D341Med (cell line): ENCODE measurements at regions not wholly inside any gene's neighbourhood (a gene's known extent, or its start where the extent isn't known, plus 50 kb on each side); places are given as distances from the start of the nearest gene placed in this dataset.
"Not testable (repeated sequence)": the region's sequence is repeated elsewhere in the genome, so short reads cannot be mapped to it uniquely, and the experiment has no call there.

Source experiments
- DNase-seq: peaks from one replicate; pipeline ENCODE4 v3.0.0; 2012; ENCODE audit warnings: low spot score

GRCh38 chr22:48507595-48508350 lies 1319.9 kb downstream of the BRD1 start:
- no peak for DNase-seq

- DNase-seq: no peak
These were observed 1320.5 kb downstream of the BRD1 start for GRCh38 chr22:48507171-48507570.

GRCh38 chr22:48506506-48507145 lies 1321.0 kb downstream of the BRD1 start:
- no peak for DNase-seq

- no peak for DNase-seq
These were observed 1321.8 kb downstream of the BRD1 start for GRCh38 chr22:48505891-48506290.

GRCh38 chr22:48504519-48505140 lies 1323.0 kb downstream of the BRD1 start:
- no peak for DNase-seq

GRCh38 chr22:48503876-48504275 lies 1323.8 kb downstream of the BRD1 start:
- DNase-seq: no peak

GRCh38 chr22:48503035-48503625 lies 1324.5 kb downstream of the BRD1 start:
- no peak for DNase-seq

- DNase-seq: no peak
These were observed 1326.4 kb downstream of the BRD1 start for GRCh38 chr22:48501231-48501750.

- DNase-seq: no peak
These were observed 1327.0 kb downstream of the BRD1 start for GRCh38 chr22:48500471-48501230.

GRCh38 chr22:48499456-48500425 lies 1327.9 kb downstream of the BRD1 start:
- DNase-seq: no peak

- DNase-seq: no peak
These were observed 1328.9 kb downstream of the BRD1 start for GRCh38 chr22:48498526-48499331.

GRCh38 chr22:48497743-48498520 lies 1329.7 kb downstream of the BRD1 start:
- DNase-seq: not testable (repeated sequence)

GRCh38 chr22:48496987-48497650 lies 1330.6 kb downstream of the BRD1 start:
- DNase-seq: no peak

- no peak for DNase-seq
These were observed 1331.3 kb downstream of the BRD1 start for GRCh38 chr22:48496226-48496845.

- no peak for DNase-seq
These were observed 1332.0 kb downstream of the BRD1 start for GRCh38 chr22:48495751-48496080.

GRCh38 chr22:48494968-48495750 lies 1332.5 kb downstream of the BRD1 start:
- DNase-seq: no peak

- DNase-seq: no peak
These were observed 1333.3 kb downstream of the BRD1 start for GRCh38 chr22:48494256-48494967.
